ENCODE measurements at regions not wholly inside any gene's neighbourhood (a gene's known extent, or its start where the extent isn't known, plus 50 kb on each side); places are given as distances from the start of the nearest gene placed in this dataset.

DNA sequence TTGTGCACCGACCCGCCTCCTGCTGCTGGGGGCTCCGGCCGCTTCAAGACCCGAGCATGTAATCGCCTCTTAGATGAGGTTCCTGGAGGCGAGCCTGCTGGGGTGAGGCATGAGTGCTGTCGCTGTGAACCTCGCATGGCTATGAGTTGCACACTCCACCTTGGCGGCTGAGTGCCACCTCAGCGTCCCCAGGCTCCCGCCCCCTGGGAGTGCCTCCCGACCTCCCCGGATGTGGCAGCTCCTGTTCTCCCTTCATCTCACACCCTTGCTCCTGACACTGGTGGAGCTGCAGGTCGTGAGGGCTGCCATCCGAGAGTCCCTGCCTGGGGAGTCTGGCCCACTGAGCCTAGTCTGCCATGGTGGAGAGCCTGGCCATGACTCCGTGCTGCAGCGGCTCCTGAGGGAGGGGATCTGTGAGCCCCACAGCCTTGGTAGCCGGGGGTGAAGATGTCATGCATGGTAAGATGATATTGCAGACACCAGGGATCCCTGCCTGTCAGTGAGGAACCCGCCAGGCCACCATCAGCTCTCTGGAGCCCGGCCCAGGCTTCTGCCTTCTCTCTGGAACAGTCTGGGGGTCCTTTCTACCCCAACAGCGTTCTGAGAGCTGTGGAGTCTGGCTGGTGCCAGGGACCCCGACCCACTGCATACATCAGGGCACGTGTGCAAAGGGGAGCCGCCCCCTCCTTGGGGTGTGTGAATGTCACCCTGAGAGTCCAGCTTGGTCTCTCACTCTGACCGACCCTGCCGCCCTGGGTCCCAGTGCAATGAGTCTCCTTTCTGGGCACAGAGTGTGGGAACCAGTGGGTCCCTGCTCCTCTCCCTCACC lies 61.6 kb upstream of the HS6ST1 start:
- DNase-seq (ENCODE audit: low read depth in 2 of 3, low spot score in 2 of 3): no peak

DNA sequence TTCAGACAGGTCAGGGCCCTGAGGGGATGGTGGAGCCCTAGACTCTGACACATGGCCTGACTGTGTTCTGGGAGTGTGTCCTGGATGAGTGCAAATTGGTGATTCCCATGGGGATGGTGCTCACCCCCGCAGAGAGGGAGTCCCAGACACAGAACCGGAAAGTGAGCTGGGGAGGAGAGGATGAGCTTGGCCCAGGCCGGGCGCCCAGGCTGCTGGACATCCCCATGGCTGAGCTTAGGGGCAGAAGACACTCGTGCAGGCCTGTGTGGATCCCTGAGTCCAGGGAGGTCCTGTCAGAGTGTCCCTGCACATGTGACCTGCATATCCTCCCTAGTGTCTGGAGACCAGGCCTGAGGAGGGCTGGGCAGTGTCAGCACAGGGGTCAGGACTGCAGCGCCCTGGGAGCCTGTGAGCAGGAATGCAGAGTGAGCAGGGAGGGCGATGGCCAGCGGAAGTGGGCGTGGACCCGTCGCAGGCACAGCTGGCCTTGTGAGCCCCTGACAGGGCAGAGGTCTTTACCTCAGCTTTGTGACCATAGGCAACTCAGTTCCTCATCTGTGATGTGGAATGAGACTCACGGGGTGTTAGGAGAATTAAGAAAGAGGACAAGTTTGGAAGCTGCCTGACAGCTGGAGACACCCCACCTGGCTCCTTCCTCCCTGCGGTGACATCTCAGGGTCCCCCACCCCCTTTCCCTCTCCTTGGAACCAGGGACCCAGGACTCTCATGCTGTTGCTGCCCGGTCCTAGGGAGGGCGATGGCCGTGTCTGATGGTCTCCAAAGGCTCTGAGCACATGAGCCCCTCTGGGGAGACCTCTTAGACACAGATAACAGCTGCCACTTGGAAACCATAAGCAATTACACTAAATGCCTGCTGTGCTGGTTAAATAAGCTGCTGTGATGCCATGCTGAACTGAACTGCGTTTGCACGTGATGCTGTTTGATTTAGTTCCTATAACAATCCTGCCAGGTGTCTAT lies 62.6 kb upstream of the HS6ST1 start:
- no peak for DNase-seq (ENCODE audit: low read depth in 2 of 3, low spot score in 2 of 3)

DNA sequence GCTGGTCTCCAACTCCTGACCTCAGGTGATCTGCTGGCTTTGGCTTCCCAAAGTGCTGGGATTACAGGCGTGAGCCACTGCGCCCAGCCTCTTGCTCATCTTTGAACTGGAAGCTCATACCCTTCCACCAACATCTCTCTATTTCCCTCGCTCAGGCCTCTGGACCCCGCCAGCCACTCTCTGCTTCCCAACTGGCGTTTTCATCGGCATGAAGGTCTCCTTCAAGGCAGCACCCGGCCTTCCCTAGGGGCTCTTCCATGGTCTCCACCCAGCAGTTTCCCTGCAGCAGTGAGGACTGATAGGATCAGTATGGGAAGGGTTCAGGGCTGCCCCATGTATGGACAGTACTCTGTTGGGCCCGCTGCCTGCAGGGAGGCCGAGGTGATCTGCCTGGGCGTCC lies 65.8 kb upstream of the HS6ST1 start:
- no peak for DNase-seq (ENCODE audit: low read depth in 2 of 3, low spot score in 2 of 3)

DNA sequence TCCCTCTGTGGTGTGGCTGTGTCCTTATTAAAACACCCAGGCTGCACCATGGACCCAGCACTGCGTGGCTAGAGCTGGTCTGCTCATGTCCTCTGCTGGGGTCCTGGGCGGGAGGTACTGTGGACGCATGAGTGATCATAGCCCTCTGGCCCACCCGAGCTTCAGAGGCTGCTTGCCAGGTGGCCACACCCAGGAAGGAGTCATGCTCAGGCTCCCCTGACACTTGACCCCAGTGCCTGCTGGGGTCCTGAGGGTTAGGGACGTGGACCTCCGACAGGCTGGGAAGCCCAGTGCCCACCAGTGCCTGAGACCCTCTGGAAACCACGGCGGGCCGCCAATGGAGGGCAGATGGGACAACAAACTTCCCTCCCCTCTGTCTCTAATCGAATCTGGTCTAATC lies 66.3 kb upstream of the HS6ST1 start:
- no peak for DNase-seq (ENCODE audit: low read depth in 2 of 3, low spot score in 2 of 3)

DNA sequence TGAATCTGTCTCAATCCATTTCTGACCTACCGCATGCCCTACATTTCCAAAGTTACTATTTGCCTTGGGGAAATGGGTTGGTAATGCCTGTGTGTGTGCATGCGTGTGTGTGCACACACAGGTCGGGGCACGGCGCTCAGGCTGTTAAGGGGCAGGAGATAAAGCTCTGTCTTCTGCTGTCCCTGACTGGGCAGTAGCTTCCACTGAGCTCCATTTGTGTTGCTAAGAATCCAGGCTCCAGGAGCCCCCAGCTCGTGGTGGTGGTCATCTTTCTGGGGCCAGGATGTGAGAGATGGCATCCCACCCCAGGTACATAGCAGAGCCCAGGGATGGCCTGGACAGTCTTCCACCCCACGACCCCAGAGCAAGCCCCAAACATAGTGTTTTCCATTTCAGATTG lies 66.7 kb upstream of the HS6ST1 start:
- no peak for DNase-seq (ENCODE audit: low read depth in 2 of 3, low spot score in 2 of 3)

DNA sequence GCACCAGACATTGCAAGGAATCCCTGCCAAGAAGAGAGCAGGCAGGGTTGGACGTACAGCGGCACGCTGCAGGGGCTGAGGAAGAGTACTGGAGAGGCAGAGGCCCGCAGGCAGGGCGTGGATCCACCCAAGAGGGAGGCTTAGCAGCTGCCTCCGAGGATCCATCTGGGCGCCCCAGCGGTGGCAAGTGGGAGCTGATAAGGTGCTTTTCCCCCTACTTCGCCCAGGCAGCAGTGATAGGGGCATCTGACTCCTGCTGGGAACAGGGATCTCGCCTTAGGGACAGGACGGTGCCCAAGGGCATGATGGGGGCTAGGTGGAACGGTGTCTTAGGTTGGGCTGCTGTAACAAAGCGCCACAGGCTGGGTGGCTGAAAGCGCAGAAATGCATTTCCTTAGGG lies 67.4 kb upstream of the HS6ST1 start:
- DNase-seq (ENCODE audit: low read depth in 2 of 3, low spot score in 2 of 3): no peak

DNA sequence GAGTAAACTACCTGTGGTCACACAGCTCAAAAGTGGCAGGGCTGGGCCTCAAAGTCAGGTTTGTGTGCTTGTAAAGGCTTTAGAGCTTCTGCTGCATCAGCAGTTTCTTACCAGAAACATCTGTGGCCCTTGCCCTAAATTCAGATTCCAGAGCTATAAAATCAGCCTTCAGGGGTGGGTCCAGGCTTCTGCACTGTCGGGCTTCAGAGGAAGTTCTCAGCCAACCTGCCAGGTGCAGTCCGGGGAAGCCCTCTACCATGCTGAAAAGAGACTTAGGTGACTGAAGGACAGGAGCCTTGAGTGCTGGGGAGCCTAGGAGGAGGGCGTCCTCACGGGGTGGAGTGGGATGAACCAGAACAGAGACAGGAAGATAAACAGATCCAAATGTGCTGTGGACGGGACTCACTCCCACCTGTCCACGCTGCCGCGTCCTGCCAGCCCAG lies 69.9 kb upstream of the HS6ST1 start:
- no peak for DNase-seq (ENCODE audit: low read depth in 2 of 3, low spot score in 2 of 3)

DNA sequence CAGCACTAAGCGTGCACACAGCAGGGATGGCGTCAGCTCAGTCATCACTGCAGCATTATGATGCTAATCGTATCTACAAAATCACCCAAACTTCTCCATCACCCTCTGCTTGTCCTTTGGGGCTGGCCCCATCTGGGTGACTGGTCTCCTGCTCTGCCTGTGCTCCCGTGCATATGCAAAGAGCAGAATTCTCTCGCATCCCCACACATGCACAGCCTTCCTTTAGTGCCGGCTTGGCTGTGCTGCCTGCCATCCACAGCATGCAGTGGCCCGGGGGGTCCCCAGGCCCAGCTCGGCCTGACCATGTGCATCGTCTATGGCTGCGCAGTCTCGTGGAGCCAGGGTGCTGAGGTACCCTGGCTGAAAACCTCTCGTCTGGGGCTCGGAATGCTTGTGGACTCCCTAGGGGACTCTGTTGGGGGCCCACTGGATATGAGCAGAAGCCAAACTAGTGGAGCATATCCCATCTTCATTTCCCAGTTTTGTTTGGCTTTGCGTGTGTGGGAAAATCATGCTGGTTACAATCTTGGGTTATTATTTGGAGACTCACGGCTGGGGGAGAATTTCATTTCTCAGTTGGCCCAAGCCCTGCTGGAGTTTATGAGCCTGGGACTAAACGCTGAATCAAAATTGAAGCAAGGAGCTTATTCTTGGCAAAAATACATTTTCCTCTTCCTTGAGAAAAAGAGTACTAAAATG lies 70.9 kb upstream of the HS6ST1 start:
- no peak for DNase-seq (ENCODE audit: low read depth in 2 of 3, low spot score in 2 of 3)

DNA sequence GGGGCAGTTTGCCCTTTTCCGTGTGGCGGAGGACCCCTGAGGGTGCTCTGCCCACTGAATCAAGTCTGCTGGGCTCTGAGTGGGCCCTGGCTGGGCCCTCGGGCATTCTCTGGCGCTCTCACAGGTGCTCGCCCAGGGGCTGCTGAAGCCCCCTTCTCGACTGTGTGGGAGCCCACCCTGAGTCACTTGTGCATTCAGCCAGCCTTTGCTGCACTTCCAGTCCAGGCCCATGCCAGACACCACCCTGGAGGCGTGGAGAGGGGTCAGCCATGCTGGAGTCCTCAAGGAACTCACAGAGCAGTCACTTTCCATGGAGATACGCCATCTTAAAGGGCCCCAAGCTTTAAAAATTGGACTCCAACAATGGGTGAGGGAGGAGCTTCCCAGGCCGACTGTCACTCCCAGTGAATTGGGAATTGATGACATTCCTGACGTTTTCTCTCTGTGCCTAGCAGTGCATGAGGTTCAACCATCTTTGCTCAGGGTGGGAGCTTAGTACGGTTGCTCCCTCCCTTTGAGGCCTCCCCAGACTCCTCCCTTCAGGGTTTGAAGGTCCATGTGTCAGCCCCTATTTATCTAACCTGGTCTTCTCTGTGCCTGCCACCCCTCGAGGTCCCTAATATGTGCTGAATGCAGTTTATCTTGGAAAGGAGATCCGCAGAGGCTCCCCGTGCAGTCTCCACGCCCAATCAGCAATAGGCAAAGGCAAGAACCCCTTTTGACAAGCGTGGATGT lies 71.8 kb upstream of the HS6ST1 start:
- DNase-seq (ENCODE audit: low read depth in 2 of 3, low spot score in 2 of 3): no peak

DNA sequence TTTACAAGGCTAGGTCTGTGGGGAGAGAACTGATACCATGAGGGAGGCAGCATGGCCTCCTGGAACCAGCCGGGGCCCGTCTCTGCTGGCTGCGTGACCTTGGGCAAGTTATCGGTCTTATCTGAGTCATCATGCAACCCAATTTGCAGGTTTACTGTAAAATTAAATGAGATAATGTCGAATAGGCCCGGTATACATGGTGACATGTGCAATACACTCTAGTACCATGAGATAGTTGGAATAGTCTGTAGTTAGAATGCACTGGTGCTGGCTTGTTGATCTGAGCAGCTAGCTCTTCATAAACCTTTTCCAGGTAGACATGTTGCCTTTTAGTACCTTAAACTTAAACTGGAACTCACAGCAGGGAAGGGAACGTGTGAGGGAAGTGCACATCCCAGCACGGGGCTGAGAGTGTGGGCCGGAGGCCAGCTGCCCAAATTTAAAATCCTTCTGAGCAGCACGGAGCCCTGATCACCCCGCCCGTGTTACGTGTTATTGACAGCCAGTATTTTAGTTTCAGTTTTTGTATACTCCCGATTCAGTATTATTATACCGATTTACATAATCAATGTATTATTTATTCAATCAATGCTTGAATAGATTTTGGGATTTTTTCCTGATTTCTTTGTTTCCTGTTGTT lies 72.4 kb upstream of the HS6ST1 start:
- no peak for DNase-seq (ENCODE audit: low read depth in 2 of 3, low spot score in 2 of 3)

DNA sequence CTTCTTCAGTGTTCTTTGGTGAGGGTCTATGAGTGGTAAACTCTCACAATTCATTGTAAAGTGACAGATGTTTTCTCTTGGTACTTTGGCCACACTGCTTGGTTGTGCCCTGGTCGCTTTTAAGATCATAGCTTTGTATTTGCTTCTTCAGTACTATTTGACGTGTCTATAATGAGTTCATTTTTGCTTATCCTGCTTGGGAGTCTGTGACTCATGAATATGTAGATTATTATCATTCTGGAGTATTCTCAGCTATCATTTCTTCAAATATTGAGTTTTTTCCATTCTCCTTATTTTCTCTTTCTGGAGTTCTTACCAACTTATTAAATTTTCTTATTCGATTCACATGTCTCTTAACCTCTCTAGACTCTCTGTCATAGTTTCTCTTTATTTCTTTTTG lies 73.0 kb upstream of the HS6ST1 start:
- DNase-seq (ENCODE audit: low read depth in 2 of 3, low spot score in 2 of 3): no peak

DNA sequence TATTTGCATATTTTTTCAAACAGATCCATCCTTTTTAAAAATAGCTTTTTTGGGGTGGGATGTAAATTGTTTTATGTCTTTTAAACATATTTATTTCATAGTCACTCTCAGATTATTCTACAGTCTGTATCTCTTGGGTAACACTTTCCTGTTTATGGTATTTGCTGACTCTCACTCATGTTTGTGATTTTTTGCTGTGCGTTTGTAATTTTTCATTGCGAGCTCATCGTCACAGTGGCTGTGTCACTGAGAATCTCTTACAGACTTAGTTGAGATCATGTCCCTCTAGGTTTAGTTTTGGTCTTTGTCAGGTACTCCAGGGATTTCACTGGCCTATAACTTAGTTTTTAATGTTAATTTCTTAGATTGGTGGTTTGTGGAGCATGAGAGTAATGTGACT lies 73.5 kb upstream of the HS6ST1 start:
- no peak for DNase-seq (ENCODE audit: low read depth in 2 of 3, low spot score in 2 of 3)

DNA sequence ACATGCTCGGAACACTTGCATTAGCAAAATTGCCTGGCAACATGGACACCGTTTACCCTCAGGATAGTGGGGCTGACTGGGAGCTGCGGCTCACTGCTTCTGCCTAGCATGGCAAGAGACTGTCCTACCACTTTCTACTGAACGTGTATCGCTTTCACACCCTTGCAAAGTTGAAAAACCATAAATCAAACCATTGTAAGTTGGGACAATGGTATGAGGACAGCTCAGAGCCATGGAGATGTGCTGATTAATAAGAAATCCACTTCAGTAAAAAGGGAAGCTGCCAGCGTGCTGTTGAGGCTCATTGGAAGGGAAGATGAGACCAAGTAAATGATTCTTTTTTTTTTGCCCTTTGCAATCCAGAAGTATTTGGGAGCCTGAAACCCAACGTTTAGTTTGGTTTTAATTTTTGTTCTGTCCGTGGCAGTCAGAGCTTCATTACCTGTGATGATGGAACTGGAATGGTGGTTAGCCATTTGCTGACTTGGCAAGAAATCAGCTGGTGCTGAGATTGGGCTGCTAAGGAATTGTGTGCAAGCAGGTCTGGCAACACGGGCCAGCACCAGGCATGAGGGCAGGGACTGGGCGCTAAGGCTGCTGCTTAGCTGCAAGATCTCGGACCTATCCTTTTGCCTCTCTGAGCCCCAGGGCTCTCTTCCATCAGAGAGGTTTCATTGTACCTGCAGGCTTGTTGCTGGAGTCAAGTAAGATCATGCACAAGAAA lies 75.5 kb upstream of the HS6ST1 start:
- DNase-seq (ENCODE audit: low read depth in 2 of 3, low spot score in 2 of 3): no peak

DNA sequence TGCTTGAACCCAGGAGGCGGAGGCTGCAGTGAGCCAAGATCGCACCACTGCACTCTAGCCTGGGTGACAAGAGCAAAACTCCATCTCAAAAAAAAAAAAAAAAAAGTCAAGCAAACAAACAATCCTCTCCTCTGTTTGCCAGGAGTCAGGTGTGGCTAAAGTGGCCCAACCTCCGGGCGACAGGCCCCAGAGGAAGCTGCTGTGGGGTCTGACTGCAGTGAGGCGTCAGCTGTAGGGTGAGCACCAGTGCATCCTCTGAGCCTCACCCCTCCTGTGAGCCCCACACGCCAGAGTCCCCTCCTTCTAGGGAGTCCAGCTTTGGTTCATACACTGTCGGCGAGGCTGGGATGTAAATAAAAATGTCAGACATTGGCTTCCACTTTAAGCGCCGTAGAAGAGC lies 76.5 kb upstream of the HS6ST1 start:
- DNase-seq (ENCODE audit: low read depth in 2 of 3, low spot score in 2 of 3): no peak

DNA sequence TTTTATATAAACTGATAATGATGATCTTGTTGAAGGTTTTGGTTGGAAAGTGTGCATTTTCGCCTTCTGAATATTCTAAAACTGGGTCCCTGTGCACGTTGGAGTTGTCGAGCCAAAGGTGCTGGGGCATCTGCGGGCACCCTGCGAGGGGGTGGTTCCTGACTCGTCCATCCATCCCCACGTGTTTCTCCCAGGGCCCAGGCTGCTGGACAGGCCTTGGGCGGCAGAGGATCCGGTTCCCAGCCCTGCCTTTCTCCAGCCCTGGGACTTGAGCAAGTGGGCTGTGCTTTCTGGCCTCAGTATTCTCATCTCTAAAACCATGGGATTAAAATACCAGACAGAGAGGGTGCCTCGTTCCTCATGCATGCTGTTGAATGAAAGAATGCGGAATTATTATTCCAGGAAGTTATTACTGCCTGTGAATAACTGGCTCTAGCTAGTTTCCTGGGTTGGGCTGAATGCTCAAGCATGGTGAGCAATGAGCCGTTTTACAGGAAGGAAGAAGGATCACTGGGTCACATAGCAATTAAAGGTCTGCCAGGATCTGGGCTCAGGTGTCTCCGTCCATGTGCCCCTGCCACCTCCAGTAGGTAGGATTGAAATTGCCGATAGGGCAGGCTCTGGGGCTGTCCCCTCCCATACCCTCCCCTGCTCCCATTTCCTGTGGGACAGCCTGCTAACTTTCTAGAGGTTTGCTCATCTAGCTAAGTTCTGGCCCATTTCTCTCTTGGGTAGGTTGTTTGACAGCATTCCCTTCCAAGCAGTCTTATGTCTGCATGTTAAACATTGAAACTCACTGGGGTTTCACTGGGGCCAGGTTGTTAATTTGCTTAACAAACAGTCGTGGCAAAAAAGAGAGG lies 77.2 kb upstream of the HS6ST1 start:
- no peak for DNase-seq (ENCODE audit: low read depth in 2 of 3, low spot score in 2 of 3)

DNA sequence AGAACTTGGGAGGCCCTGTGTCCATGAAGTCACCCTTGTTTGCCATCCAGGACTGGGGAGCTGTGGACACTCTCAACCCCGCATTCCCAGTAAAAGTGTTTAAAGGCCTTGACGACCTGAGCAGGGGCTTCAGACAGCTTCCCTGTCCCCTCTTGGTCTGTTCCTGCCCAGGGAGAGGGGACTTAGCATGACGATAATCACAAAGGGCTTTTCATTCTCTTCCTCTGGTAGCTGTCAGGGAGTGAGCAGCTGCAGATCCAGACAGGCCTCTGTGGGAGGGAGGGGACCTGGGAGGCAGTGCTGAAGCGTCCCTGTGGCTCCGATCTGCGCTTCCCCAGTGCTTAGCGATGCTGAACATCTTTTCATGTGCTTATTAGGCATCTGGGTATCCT lies 77.8 kb upstream of the HS6ST1 start:
- no peak for DNase-seq (ENCODE audit: low read depth in 2 of 3, low spot score in 2 of 3)

DNA sequence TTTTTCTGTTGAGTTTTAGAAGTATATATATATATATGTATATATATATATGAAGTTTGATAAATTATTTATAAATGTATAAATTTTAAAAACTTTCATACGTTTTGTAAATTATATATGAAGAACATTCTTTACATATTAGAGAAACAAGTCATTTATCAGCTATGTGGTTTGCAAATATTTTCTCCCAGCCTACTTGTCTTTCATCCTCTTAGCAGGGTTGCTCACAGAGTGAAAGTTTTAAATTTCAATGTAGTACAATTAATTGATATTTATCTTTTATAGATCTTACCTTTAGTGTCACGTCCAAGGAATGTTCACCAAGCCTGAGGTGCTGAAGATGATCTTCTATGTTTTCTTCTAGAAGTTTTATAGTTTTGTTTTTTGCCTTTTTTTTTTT lies 78.3 kb upstream of the HS6ST1 start:
- DNase-seq (ENCODE audit: low read depth in 2 of 3, low spot score in 2 of 3): no peak

DNA sequence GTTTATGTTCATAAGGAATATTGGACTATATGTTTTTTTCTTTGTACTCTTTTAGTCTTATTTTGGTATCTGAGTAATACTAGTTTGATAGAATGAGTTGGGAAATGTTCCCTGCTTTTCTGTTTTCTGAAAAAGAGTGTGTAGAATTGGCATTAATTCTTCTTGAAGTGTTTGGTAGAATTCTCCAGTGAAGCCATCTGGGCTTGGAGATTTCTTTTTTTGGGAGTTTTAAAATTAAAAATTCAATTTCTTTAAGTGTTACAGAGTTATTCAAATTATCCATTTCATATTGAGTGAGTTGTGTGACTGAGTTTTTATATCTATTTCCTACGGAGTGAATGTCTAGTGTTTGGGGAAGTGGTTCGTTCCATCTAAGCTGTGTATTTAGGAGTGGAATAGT lies 80.6 kb upstream of the HS6ST1 start:
- no peak for DNase-seq (ENCODE audit: low read depth in 2 of 3, low spot score in 2 of 3)

Data from hematopoietic multipotent progenitor cell (in vitro differentiated cells).